ENCODE measurements at regions not wholly inside any gene's neighbourhood (a gene's known extent, or its start where the extent isn't known, plus 50 kb on each side); places are given as distances from the start of the nearest gene placed in this dataset.

DNA sequence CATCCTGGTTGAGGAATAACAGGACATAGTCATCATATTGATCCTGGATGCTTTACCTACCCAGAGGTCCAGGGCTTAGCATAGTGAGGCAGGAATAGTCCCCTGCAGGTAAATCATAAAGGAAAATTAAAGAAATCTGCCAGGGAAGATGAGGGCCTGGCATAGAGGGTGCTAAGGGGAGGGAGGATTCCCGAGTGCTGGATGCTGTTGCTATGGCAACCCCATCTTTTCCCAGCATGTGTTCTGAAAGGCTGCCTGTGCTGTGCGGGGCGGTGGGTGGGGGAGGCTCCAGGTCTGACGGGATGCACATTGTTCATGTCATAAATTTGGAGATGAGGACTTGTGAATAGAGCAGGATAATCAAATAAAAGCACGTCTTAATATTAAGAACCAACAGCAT lies 212.6 kb upstream of the PCSK2 start:
- no peak overlapping the region for H2AFZ ChIP-seq (ENCODE audit: low read depth, low read length)
- H4K20me1 ChIP-seq (replicated peaks; ENCODE audit: control insufficient read depth, extremely low read depth, insufficient read depth, low read length) = no peaks in the 10 kb centered on the region
- H3K4me3 ChIP-seq (replicated peaks in 1 of 3; ENCODE audit: insufficient read depth in 1 of 3, low read depth in 1 of 3, low read length in 3 of 3) = no peak overlapping the region
- POLR2A ChIA-PET = no interaction called here
- DNase-seq (ENCODE audit: low read depth, low spot score) (no peak), FAIRE-seq (no peak)
- BruUV-seq (replicated peaks) = no TSS peak
- peaks cover 4% of the 10 kb centered on the region for H3K9me3 ChIP-seq (replicated peaks; ENCODE audit: control insufficient read depth, insufficient read depth, low read length)
- dilution Hi-C loops (cut with MboI; ENCODE audit: extremely low pct_ligation_motif_present, low sequenced_read_pairs) (no loop called here), intact Hi-C loops (cut with micrococcal nuclease) (no loop called here)
- TF ChIP-seq GATA2 (IDR thresholded peaks at IDR 0.05; ENCODE audit: insufficient read depth, insufficient read length, low read depth, low read length) (no peak), JUN (IDR thresholded peaks at IDR 0.05; ENCODE audit: borderline replicate concordance, insufficient read depth, insufficient read length, low read depth) (no peak), POLR2A (IDR thresholded peaks at IDR 0.05; ENCODE audit: low read depth, low read length) (no peak), POLR2AphosphoS5 (IDR thresholded peaks at IDR 0.05; ENCODE audit: insufficient read depth, low read depth, low read length) (no peak), FOS (IDR thresholded peaks at IDR 0.05; ENCODE audit: borderline replicate concordance, insufficient read depth, low read length) (no peak), MYC (IDR thresholded peaks at IDR 0.05; ENCODE audit: low read depth, low read length) (no peak), EZH2 (IDR thresholded peaks at IDR 0.05; ENCODE audit: borderline replicate concordance, low read depth, low read length, severe bottlenecking) (no peak)
- TF ChIP-seq, protein P1, sequence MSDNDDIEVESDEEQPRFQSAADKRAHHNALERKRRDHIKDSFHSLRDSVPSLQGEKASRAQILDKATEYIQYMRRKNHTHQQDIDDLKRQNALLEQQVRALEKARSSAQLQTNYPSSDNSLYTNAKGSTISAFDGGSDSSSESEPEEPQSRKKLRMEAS (IDR thresholded peaks at IDR 0.05; ENCODE audit: insufficient read depth, insufficient read length) = no peak
- TF ChIP-seq, protein P2, sequence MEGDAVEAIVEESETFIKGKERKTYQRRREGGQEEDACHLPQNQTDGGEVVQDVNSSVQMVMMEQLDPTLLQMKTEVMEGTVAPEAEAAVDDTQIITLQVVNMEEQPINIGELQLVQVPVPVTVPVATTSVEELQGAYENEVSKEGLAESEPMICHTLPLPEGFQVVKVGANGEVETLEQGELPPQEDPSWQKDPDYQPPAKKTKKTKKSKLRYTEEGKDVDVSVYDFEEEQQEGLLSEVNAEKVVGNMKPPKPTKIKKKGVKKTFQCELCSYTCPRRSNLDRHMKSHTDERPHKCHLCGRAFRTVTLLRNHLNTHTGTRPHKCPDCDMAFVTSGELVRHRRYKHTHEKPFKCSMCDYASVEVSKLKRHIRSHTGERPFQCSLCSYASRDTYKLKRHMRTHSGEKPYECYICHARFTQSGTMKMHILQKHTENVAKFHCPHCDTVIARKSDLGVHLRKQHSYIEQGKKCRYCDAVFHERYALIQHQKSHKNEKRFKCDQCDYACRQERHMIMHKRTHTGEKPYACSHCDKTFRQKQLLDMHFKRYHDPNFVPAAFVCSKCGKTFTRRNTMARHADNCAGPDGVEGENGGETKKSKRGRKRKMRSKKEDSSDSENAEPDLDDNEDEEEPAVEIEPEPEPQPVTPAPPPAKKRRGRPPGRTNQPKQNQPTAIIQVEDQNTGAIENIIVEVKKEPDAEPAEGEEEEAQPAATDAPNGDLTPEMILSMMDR (IDR thresholded peaks at IDR 0.05; ENCODE audit: extremely low read depth in 1 of 2, insufficient read depth in 1 of 2, low read depth in 1 of 2, low read length in 2 of 2) = no peak
- H3K9ac ChIP-seq (replicated peaks; ENCODE audit: extremely low read depth, insufficient read depth, low read length) = no peak overlapping the region
- H3K4me2 ChIP-seq (ENCODE audit: insufficient read depth, low read length) = no peak overlapping the region
- CTCF ChIA-PET = no interaction called here
- no peak overlapping the region for H3K27ac ChIP-seq (ENCODE audit: insufficient read depth, low read depth, low read length)
- H3K9me1 ChIP-seq (replicated peaks; ENCODE audit: control insufficient read depth, extremely low read depth, insufficient read depth, low read length) = no peaks in the 10 kb centered on the region
- no peaks in the 10 kb centered on the region for H3K4me1 ChIP-seq (ENCODE audit: control insufficient read depth, extremely low read depth, insufficient read depth, low read length)
- no peaks in the 10 kb centered on the region for H3K27me3 ChIP-seq (ENCODE audit: control insufficient read depth in 2 of 2, insufficient read depth in 2 of 2, low read length in 2 of 2)
- H3K36me3 ChIP-seq (ENCODE audit: control insufficient read depth in 2 of 2, extremely low read depth in 1 of 2, insufficient read depth in 2 of 2, low read length in 2 of 2) = no peaks in the 10 kb centered on the region
- no peaks in the 10 kb centered on the region for H3K79me2 ChIP-seq (ENCODE audit: control insufficient read depth, insufficient read depth, low read length)
